ENCODE measurements at regions not wholly inside any gene's neighbourhood (a gene's known extent, or its start where the extent isn't known, plus 50 kb on each side); places are given as distances from the start of the nearest gene placed in this dataset.
"Not testable (repeated sequence)": the region's sequence is repeated elsewhere in the genome, so short reads cannot be mapped to it uniquely, and the experiment has no call there.

- no peak for DNase-seq (ENCODE audit: low spot score)
These were observed 115.9 kb downstream of the OTOR start for GRCh38 chr20:16864069-16864468.

- no peak for DNase-seq (ENCODE audit: low spot score)
These were observed 116.8 kb downstream of the OTOR start for GRCh38 chr20:16864963-16865362.

GRCh38 chr20:16865406-16865805 lies 117.2 kb downstream of the OTOR start:
- no peak for DNase-seq (ENCODE audit: low spot score)

GRCh38 chr20:16873124-16873523 lies 125.0 kb downstream of the OTOR start:
- not testable (repeated sequence) for DNase-seq (ENCODE audit: low spot score)

- no peak for DNase-seq (ENCODE audit: low spot score)
These were observed 128.9 kb downstream of the OTOR start for GRCh38 chr20:16877053-16877554.

- DNase-seq (ENCODE audit: low spot score) = no peak
These were observed 137.6 kb downstream of the OTOR start for GRCh38 chr20:16885746-16886145.

GRCh38 chr20:16898433-16898832 lies 150.3 kb downstream of the OTOR start:
- no peak for DNase-seq (ENCODE audit: low spot score)

- DNase-seq (ENCODE audit: low spot score) = no peak
These were observed 154.5 kb downstream of the OTOR start for GRCh38 chr20:16902662-16903061.

- DNase-seq (ENCODE audit: low spot score) = no peak
These were observed 156.6 kb downstream of the OTOR start for GRCh38 chr20:16904751-16905150.

- no peak for DNase-seq (ENCODE audit: low spot score)
These were observed 166.1 kb downstream of the OTOR start for GRCh38 chr20:16914277-16914676.

GRCh38 chr20:16916165-16916564 lies 168.0 kb downstream of the OTOR start:
- DNase-seq (ENCODE audit: low spot score) = no peak

- DNase-seq (ENCODE audit: low spot score) = no peak
These were observed 169.5 kb downstream of the OTOR start for GRCh38 chr20:16917636-16918035.

GRCh38 chr20:16918366-16918765 lies 170.2 kb downstream of the OTOR start:
- no peak for DNase-seq (ENCODE audit: low spot score)

- DNase-seq (ENCODE audit: low spot score) = no peak
These were observed 171.7 kb downstream of the OTOR start for GRCh38 chr20:16919841-16920240.

- no peak for DNase-seq (ENCODE audit: low spot score)
These were observed 174.7 kb downstream of the OTOR start for GRCh38 chr20:16922834-16923233.

- DNase-seq (ENCODE audit: low spot score) = no peak
These were observed 178.7 kb downstream of the OTOR start for GRCh38 chr20:16926626-16927430.

- no peak for DNase-seq (ENCODE audit: low spot score)
These were observed 181.6 kb downstream of the OTOR start for GRCh38 chr20:16929756-16930155.

- DNase-seq (ENCODE audit: low spot score) = no peak
These were observed 182.5 kb downstream of the OTOR start for GRCh38 chr20:16930656-16931055.

- no peak for DNase-seq (ENCODE audit: low spot score)
These were observed 190.9 kb downstream of the OTOR start for GRCh38 chr20:16939051-16939450.

GRCh38 chr20:16940701-16941100 lies 192.5 kb downstream of the OTOR start:
- DNase-seq (ENCODE audit: low spot score) = no peak

GRCh38 chr20:16942051-16942450 lies 193.9 kb downstream of the OTOR start:
- DNase-seq (ENCODE audit: low spot score) = no peak

- DNase-seq (ENCODE audit: low spot score) = no peak
These were observed 194.6 kb downstream of the OTOR start for GRCh38 chr20:16942756-16943155.

GRCh38 chr20:16944745-16945144 lies 196.6 kb downstream of the OTOR start:
- no peak for DNase-seq (ENCODE audit: low spot score)

GRCh38 chr20:16945619-16946018 lies 197.5 kb downstream of the OTOR start:
- DNase-seq (ENCODE audit: low spot score) = no peak

Data from mucosa of gallbladder (tissue), 1 donor.